Uterus (tissue), 3 donors: ENCODE measurements at regions not wholly inside any gene's neighbourhood (a gene's known extent, or its start where the extent isn't known, plus 50 kb on each side); places are given as distances from the start of the nearest gene placed in this dataset.

ENCODE experiments used
- DNase-seq, 2 donors: peaks; one replicate each; pipeline ENCODE4 v3.0.0-alpha.2; 2019 to 2020
- H3K27ac ChIP-seq, 2 donors: fragments of 200-600 bp; sonication (generic); 1 replicate in 1 of 2; 2 replicates in 1 of 2; pipeline ENCODE4 v1.5.1; 2016 to 2018
- H3K27me3 ChIP-seq, 2 donors: fragments of 200-600 bp; sonication (generic); one replicate each; pipeline ENCODE4 v1.5.1; 2018 to 2019; ENCODE audit warnings: control low read depth in 1 of 2
- H3K36me3 ChIP-seq, 2 donors: fragments of 200-600 bp; sonication (generic); one replicate each; pipeline ENCODE4 v1.5.1; 2019; ENCODE audit warnings: control low read depth in 1 of 2
- H3K4me1 ChIP-seq, 2 donors: fragments of 200-600 bp; sonication (generic); one replicate each; pipeline ENCODE4 v1.5.1; 2018 to 2019; ENCODE audit warnings: control low read depth in 1 of 2
- H3K4me3 ChIP-seq, 2 donors: fragments of 200-600 bp; sonication (generic); 1 replicate in 1 of 2; 2 replicates in 1 of 2; pipeline ENCODE4 v1.5.1; 2018 to 2019; ENCODE audit warnings: mild to moderate bottlenecking in 1 of 2
- H3K9me3 ChIP-seq, 2 donors: fragments of 200-600 bp; sonication (generic); one replicate each; pipeline ENCODE4 v1.5.1; 2019; ENCODE audit warnings: control low read depth in 1 of 2
- CTCF ChIP-seq, 4 experiments: fragments of 200-600 bp in 2 of 4; fragments of 450-650 bp in 2 of 4; sonication (generic) in 2 of 4; IDR thresholded peaks; one replicate each; pipeline ENCODE4 v1.5.1; 2016 to 2019; ENCODE audit warnings: antibody characterized with exemption in 4 of 4, mild to moderate bottlenecking in 2 of 4, moderate library complexity in 1 of 4
- POLR2A ChIP-seq, 2 donors: fragments of 450-650 bp; IDR thresholded peaks; one replicate each; pipeline ENCODE4 v1.6.1; 2016; ENCODE audit warnings: antibody characterized with exemption in 2 of 2, mild to moderate bottlenecking in 1 of 2, moderate library complexity in 1 of 2
- intact Hi-C: fragments of 100-400 bp; cut with DNase I; formaldehyde crosslinking; loops from one replicate; pipeline ENCODE4 v1.15.1; 2023; ENCODE audit warnings: low total_unique reads
- donor health status: DM: yes; HTN: yes; CAD: no.

GRCh38 chr12:115172521-115172920 is 488.5 kb upstream of the TBX3 start:
- no peak overlapping the region for H3K4me3 ChIP-seq
- peak in 1 of 2 donors; percentile 43 for DNase-seq
- intact Hi-C loops, result no loop called here
- TF ChIP-seq POLR2A (IDR thresholded peaks at IDR 0.05) (no peak), CTCF (IDR thresholded peaks at IDR 0.05) (no peak)
- H3K4me1 ChIP-seq, result no peaks in the 10 kb centered on the region
- H3K27ac ChIP-seq, result peak overlapping the region; percentile 23 to 54
- H3K36me3 ChIP-seq, result no peaks in the 10 kb centered on the region
- no peaks in the 10 kb centered on the region for H3K9me3 ChIP-seq
- H3K27me3 ChIP-seq, result no peaks in the 10 kb centered on the region

DNA sequence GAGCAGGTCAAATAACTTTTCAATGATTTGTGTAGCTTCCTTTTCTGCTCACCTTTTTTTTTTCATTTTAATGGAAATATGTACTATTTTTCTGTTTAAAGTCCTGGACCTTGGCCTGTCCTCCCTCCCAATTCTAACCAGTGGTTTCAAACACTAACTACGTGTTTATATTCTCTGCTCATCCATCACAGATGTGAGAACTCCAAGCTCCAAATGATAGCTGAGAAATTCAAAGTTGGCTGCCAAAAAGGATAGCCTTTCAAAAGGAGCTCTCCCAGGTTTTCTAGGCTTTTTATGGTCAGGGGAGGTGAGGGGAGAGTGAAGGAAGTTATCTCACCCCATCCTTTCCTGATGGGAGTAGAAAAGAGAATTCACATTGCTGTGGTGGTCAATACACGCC is 486.0 kb upstream of the TBX3 start:
- no peaks in the 10 kb centered on the region for H3K36me3 ChIP-seq
- H3K27ac ChIP-seq, result no peak overlapping the region
- no peak for DNase-seq
- H3K4me3 ChIP-seq, result no peak overlapping the region
- intact Hi-C loops, result no loop called here
- no peaks in the 10 kb centered on the region for H3K9me3 ChIP-seq
- H3K4me1 ChIP-seq, result no peaks in the 10 kb centered on the region
- no peaks in the 10 kb centered on the region for H3K27me3 ChIP-seq
- TF ChIP-seq CTCF (IDR thresholded peaks at IDR 0.05), result no peak
- no peak for TF ChIP-seq POLR2A (IDR thresholded peaks at IDR 0.05)

DNA sequence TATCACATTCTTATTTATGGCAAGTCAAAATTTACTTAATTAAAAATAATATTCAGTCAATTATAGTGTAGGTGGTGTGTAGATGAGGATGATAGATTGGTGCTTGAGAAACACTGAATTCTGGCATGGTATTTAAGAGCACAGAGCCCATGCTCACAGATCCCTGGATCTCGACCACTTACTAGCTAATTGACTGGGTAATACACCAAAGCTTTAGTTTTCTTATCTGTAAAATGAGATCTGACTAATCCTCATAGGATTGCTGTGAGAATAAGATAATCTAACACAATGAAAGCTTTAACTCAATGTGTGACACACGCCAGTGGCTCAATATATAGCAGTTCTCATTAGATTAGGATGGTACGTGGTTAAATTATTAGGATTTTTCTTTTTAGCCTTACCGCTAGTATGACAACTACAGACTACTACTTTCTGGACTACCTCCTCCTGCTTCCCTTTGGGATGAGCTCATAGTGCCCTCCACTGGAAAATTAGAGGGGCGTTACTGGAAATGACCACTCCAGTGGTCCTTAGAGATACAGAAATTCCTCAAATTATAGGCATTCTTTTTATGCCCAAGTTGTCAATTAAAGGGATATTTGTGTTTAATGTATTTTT is 482.8 kb upstream of the TBX3 start:
- H3K36me3 ChIP-seq, result no peaks in the 10 kb centered on the region
- H3K27me3 ChIP-seq, result no peaks in the 10 kb centered on the region
- no peaks in the 10 kb centered on the region for H3K9me3 ChIP-seq
- no peak for TF ChIP-seq POLR2A (IDR thresholded peaks at IDR 0.05)
- TF ChIP-seq CTCF (IDR thresholded peaks at IDR 0.05), result peak in 1 of 4 experiments; percentile 14
- H3K27ac ChIP-seq, result no peak overlapping the region
- intact Hi-C loops, result no loop called here
- no peak overlapping the region for H3K4me3 ChIP-seq
- no peaks in the 10 kb centered on the region for H3K4me1 ChIP-seq
- no peak for DNase-seq

- TF ChIP-seq CTCF (IDR thresholded peaks at IDR 0.05) (no peak), POLR2A (IDR thresholded peaks at IDR 0.05) (no peak)
- Histone ChIP-seq H3K9me3 (no peaks in the 10 kb centered on the region), H3K4me3 (no peak overlapping the region), H3K4me1 (no peaks in the 10 kb centered on the region), H3K27me3 (no peaks in the 10 kb centered on the region), H3K36me3 (no peaks in the 10 kb centered on the region), H3K27ac (no peak overlapping the region)
- no peak for DNase-seq
- intact Hi-C loops, result no loop called here
Observed at GRCh38 chr12:115163710-115164109, 479.7 kb upstream of the TBX3 start.

GRCh38 chr12:115160271-115161128 is 476.5 kb upstream of the TBX3 start:
- no peak for DNase-seq
- H3K36me3 ChIP-seq, result no peaks in the 10 kb centered on the region
- no peak overlapping the region for H3K4me3 ChIP-seq
- no peaks in the 10 kb centered on the region for H3K4me1 ChIP-seq
- TF ChIP-seq POLR2A (IDR thresholded peaks at IDR 0.05) (no peak), CTCF (IDR thresholded peaks at IDR 0.05) (no peak)
- H3K27ac ChIP-seq, result no peak overlapping the region
- H3K27me3 ChIP-seq, result no peaks in the 10 kb centered on the region
- H3K9me3 ChIP-seq, result no peaks in the 10 kb centered on the region
- intact Hi-C loops, result no loop called here
